ENCODE measurements at regions not wholly inside any gene's neighbourhood (a gene's known extent, or its start where the extent isn't known, plus 50 kb on each side); places are given as distances from the start of the nearest gene placed in this dataset.

DNA sequence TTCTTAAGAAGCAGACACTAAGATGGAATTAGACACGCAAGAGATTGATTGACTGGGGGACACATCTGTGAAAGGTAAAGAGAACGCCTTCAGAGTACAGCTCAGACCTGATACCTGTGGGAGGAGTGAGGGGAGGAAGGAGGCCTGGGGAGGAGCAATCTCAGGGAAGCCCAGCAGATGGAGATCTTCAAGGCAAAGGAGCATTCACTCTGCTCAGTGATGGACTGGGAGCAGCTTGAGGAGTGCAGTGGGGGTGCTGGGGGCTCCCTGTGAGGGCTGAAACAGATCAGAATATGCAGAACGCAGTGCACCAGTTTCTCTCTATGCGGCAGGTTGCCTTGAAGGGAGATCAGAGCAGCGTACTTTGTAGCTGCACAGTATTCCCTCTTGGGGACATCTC lies 103.7 kb upstream of the ATP8B1 start:
- no peaks in the 10 kb centered on the region for H3K9me3 ChIP-seq
- DNase-seq: no peak
- no peaks in the 10 kb centered on the region for H3K36me3 ChIP-seq
- in situ Hi-C loops (cut with MboI; ENCODE audit: low pct_ligation_motif_present in 1 of 4, low pct_unique_long_range_greater_than_20kb in 1 of 4, low sequenced_read_pairs in 3 of 4) (no loop called here), intact Hi-C loops (cut with DNase I; ENCODE audit: low total_unique reads) (no loop called here)
- H3K27ac ChIP-seq: no peak overlapping the region
- H3K4me3 ChIP-seq: no peak overlapping the region
- H3K27me3 ChIP-seq: no peaks in the 10 kb centered on the region
- no peak for TF ChIP-seq POLR2A (IDR thresholded peaks at IDR 0.05)
- TF ChIP-seq POLR2AphosphoS5 (IDR thresholded peaks at IDR 0.05): no peak
- TF ChIP-seq EP300 (IDR thresholded peaks at IDR 0.05; ENCODE audit: low read depth): no peak
- TF ChIP-seq, protein P1, sequence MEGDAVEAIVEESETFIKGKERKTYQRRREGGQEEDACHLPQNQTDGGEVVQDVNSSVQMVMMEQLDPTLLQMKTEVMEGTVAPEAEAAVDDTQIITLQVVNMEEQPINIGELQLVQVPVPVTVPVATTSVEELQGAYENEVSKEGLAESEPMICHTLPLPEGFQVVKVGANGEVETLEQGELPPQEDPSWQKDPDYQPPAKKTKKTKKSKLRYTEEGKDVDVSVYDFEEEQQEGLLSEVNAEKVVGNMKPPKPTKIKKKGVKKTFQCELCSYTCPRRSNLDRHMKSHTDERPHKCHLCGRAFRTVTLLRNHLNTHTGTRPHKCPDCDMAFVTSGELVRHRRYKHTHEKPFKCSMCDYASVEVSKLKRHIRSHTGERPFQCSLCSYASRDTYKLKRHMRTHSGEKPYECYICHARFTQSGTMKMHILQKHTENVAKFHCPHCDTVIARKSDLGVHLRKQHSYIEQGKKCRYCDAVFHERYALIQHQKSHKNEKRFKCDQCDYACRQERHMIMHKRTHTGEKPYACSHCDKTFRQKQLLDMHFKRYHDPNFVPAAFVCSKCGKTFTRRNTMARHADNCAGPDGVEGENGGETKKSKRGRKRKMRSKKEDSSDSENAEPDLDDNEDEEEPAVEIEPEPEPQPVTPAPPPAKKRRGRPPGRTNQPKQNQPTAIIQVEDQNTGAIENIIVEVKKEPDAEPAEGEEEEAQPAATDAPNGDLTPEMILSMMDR (IDR thresholded peaks at IDR 0.05): no peak
- 82 to 90% methylated on average over 5 of the region's 5 CpGs for WGBS, 2 donors (ENCODE audit: low coverage in 1 of 2)
- H3K4me1 ChIP-seq: peaks cover 0 to 4% (median 0%) of the 10 kb centered on the region in 4 donors

DNA sequence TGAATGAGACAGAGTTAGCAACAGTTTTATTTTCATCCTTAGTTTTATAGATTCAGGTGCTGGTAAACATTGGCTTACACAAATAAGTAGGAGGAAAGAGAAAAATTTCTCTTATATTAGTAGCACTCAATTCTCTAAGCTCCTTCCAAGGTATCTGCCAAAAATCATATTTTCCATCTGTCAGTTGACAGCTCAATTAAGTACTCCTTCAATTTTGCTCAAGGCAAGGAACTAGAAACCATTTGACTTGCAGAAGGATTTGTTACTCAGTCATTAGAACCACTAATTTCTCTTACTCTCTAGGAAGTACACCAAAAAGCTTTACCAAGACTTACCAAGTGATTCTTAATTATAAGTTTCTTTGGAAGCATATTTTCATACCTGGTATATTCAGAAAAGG lies 101.4 kb upstream of the ATP8B1 start:
- intact Hi-C loops (cut with DNase I; ENCODE audit: low total_unique reads) (no loop called here), in situ Hi-C loops (cut with MboI; ENCODE audit: low pct_ligation_motif_present in 1 of 4, low pct_unique_long_range_greater_than_20kb in 1 of 4, low sequenced_read_pairs in 3 of 4) (no loop called here)
- no peaks in the 10 kb centered on the region for H3K27me3 ChIP-seq
- H3K27ac ChIP-seq: no peak overlapping the region
- H3K36me3 ChIP-seq: no peaks in the 10 kb centered on the region
- H3K4me1 ChIP-seq: peaks cover 0 to 4% (median 0%) of the 10 kb centered on the region in 4 donors
- DNase-seq: no peak
- TF ChIP-seq EP300 (IDR thresholded peaks at IDR 0.05; ENCODE audit: low read depth) (no peak), POLR2AphosphoS5 (IDR thresholded peaks at IDR 0.05) (no peak), POLR2A (IDR thresholded peaks at IDR 0.05) (no peak)
- TF ChIP-seq, protein P1 (IDR thresholded peaks at IDR 0.05): no peak
- H3K9me3 ChIP-seq: no peaks in the 10 kb centered on the region
- H3K4me3 ChIP-seq: no peak overlapping the region

DNA sequence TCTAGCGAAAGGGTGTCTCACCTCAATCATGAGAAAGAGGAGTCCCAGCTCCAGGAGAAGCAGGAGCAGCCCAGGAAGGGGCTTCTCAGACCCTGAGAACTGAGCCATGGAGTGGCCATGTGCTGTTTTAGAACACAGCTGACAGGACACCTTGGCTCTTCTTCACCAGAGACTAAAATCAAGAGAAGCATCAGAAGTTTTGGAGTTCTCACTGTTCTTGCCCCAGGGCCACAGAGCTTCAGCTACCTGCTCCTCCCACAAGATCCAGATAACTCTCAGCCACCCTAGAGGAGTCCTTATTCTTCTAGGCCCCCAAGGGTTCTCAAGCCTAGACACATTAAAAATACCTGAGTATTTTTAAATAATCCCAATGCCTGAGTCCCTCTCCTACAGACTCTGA lies 99.6 kb upstream of the ATP8B1 start:
- Histone ChIP-seq H3K36me3 (no peaks in the 10 kb centered on the region), H3K9me3 (no peaks in the 10 kb centered on the region), H3K4me3 (no peak overlapping the region), H3K27me3 (no peaks in the 10 kb centered on the region), H3K27ac (peak overlapping the region in 3 of 4 donors; percentile 35 to 59 (median 47)), H3K4me1 (peaks cover 0 to 4% (median 0%) of the 10 kb centered on the region in 4 donors)
- in situ Hi-C loops (cut with MboI; ENCODE audit: low pct_ligation_motif_present in 1 of 4, low pct_unique_long_range_greater_than_20kb in 1 of 4, low sequenced_read_pairs in 3 of 4) (no loop called here), intact Hi-C loops (cut with DNase I; ENCODE audit: low total_unique reads) (no loop called here)
- TF ChIP-seq, protein P1 (IDR thresholded peaks at IDR 0.05): no peak
- no peak for DNase-seq
- 94 to 100% methylated on average over 1 of the region's 1 CpG for WGBS, 2 donors (ENCODE audit: low coverage in 1 of 2)

DNA sequence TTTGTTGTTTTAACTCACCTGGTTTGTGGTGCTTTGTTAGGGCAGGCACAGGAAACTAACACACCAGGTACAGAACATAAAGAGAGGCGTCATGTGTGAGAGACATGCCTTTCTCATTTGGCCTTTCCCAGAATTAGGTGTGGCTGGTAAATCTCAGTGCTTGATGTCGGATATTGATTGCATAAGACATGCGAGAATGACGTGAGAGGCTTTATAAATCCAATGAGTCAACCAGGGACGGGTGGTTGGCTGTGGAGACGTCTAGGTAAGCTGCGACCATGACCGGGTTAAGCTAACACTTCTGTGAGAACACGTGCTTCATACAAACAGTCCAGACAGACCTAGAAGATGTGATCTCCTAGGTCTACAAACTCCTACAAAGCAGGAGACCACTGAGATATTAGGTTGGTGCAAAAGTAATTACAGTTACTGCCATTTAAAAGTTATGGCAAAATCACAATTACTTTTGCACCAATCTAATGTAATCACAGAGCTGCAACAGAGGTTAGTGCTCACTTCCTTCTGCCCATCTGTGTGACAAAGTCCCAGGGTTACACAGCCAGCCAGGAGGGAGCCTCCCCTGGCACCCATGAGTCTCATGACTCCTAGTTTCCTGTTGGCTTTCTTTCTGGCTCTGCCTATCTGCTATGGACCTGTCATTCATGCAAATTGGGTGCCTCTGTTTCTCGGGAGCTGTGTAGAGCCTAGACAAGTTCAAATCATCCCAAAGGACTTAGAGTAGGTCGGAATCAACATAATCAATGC lies 98.9 kb upstream of the ATP8B1 start:
- in situ Hi-C loops (cut with MboI; ENCODE audit: low pct_ligation_motif_present in 1 of 4, low pct_unique_long_range_greater_than_20kb in 1 of 4, low sequenced_read_pairs in 3 of 4): no loop called here
- Histone ChIP-seq H3K9me3 (no peaks in the 10 kb centered on the region), H3K36me3 (no peaks in the 10 kb centered on the region), H3K4me1 (peaks cover 0 to 4% (median 0%) of the 10 kb centered on the region in 4 donors), H3K27me3 (no peaks in the 10 kb centered on the region), H3K27ac (peak overlapping the region in 3 of 4 donors; percentile 35 to 59 (median 47)), H3K4me3 (no peak overlapping the region)
- no peak for TF ChIP-seq POLR2AphosphoS5 (IDR thresholded peaks at IDR 0.05)
- TF ChIP-seq, protein P1 (IDR thresholded peaks at IDR 0.05): no peak
- TF ChIP-seq POLR2A (IDR thresholded peaks at IDR 0.05): no peak
- TF ChIP-seq EP300 (IDR thresholded peaks at IDR 0.05; ENCODE audit: low read depth): no peak
- peak; percentile 62 for DNase-seq
- 40 to 65% methylated on average over 1 to 11 of the region's 11 CpGs for WGBS, 2 donors (ENCODE audit: low coverage in 1 of 2)
- intact Hi-C loops (cut with DNase I; ENCODE audit: low total_unique reads): no loop called here

All from transverse colon (tissue), 4 donors.